GM12891 (cell line): ENCODE measurements at regions not wholly inside any gene's neighbourhood (a gene's known extent, or its start where the extent isn't known, plus 50 kb on each side); places are given as distances from the start of the nearest gene placed in this dataset.

ENCODE experiments used
- POLR2A ChIP-seq: IDR thresholded peaks from 2 replicates; pipeline ENCODE4 v1.6.1; 2011; ENCODE audit warnings: low read depth, low read length, control low read depth
- POLR2AphosphoS5 ChIP-seq: IDR thresholded peaks from 2 replicates; pipeline ENCODE4 v1.6.1; 2011; ENCODE audit warnings: low read depth, low read length, control low read depth
- TAF1 ChIP-seq: IDR thresholded peaks from 2 replicates; pipeline ENCODE4 v1.6.1; 2011; ENCODE audit warnings: low read depth, low read length, control low read depth

DNA sequence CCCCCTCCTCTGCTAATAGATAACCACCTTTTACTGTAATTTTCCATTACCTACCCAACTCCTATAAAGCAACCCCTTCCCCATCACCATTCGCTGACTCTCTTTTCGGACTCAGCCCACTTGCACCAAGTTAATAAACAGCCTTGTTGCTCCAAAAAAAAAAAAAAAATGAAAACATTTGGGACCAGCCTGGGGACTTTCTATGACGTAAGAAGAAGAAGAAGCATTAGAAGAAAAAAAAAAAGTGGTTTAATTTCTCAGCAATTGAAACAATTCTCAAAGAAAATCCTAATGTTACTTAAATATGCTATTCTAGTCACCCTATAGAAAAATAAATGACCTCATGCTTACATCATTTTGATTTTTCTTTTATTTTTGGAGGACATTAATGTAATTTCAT is 301.5 kb upstream of the ANO3 start:
- TF ChIP-seq POLR2A (no peak), TAF1 (no peak), POLR2AphosphoS5 (no peak)
